Fibroblast of mammary gland (primary cell): ENCODE measurements at regions not wholly inside any gene's neighbourhood (a gene's known extent, or its start where the extent isn't known, plus 50 kb on each side); places are given as distances from the start of the nearest gene placed in this dataset.

Experiments used
- DNase-seq: peaks from one replicate; pipeline ENCODE4 v3.0.0-alpha.2; 2010; ENCODE audit warnings: low read depth
- H3K4me3 ChIP-seq: 2 replicates; pipeline ENCODE4 v1.5.1; 2011; ENCODE audit warnings: low read depth, mild to moderate bottlenecking, low read length, moderate library complexity; ENCODE audit not compliant: control insufficient read depth
- TF ChIP-seq, protein P1 (sequence below): conservative IDR thresholded peaks from 2 replicates; pipeline ENCODE4 v1.5.1; 2011; ENCODE audit warnings: low read depth, low read length, inconsistent platforms; ENCODE audit not compliant: control insufficient read depth, insufficient read depth

DNA sequence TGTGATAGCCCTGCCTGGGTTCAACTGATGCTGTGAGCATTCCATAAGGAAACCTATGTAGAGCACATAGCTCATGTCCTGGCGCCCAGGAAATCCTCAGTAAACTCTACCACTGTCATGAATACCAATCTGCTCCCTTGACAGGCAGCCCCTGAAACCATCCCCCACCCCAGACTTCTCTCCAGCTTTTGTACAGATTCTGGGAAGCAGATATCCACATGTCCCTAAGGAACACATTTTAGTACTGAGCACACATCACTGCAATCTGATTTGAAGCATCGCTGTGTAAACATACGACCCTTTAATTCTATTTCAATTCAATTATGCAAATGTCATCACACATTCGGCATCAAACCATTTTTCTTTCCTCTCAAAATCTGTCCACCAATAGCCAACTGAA lies 89.5 kb upstream of the FSTL4 start:
- DNase-seq = no peak
- H3K4me3 ChIP-seq = no peak overlapping the region
- TF ChIP-seq, protein P1, sequence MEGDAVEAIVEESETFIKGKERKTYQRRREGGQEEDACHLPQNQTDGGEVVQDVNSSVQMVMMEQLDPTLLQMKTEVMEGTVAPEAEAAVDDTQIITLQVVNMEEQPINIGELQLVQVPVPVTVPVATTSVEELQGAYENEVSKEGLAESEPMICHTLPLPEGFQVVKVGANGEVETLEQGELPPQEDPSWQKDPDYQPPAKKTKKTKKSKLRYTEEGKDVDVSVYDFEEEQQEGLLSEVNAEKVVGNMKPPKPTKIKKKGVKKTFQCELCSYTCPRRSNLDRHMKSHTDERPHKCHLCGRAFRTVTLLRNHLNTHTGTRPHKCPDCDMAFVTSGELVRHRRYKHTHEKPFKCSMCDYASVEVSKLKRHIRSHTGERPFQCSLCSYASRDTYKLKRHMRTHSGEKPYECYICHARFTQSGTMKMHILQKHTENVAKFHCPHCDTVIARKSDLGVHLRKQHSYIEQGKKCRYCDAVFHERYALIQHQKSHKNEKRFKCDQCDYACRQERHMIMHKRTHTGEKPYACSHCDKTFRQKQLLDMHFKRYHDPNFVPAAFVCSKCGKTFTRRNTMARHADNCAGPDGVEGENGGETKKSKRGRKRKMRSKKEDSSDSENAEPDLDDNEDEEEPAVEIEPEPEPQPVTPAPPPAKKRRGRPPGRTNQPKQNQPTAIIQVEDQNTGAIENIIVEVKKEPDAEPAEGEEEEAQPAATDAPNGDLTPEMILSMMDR = no peak

DNA sequence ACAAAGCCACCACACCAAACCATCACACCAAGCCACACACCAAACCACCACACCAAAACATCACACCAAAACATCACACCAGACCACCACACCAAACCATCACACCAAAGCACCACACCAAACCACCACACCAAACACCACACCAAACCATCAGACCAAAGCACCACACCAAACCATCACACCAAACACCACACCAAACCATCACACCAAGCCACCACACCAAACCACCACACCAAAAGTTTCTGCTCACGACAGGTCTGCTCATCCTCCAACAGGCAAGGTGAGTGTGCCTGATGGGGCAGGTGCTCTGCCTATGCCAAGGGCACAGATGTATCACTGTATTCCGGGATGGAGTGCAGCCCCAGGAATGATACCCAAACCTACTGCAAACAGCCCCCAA lies 87.9 kb upstream of the FSTL4 start:
- TF ChIP-seq, protein P1 = no peak

DNA sequence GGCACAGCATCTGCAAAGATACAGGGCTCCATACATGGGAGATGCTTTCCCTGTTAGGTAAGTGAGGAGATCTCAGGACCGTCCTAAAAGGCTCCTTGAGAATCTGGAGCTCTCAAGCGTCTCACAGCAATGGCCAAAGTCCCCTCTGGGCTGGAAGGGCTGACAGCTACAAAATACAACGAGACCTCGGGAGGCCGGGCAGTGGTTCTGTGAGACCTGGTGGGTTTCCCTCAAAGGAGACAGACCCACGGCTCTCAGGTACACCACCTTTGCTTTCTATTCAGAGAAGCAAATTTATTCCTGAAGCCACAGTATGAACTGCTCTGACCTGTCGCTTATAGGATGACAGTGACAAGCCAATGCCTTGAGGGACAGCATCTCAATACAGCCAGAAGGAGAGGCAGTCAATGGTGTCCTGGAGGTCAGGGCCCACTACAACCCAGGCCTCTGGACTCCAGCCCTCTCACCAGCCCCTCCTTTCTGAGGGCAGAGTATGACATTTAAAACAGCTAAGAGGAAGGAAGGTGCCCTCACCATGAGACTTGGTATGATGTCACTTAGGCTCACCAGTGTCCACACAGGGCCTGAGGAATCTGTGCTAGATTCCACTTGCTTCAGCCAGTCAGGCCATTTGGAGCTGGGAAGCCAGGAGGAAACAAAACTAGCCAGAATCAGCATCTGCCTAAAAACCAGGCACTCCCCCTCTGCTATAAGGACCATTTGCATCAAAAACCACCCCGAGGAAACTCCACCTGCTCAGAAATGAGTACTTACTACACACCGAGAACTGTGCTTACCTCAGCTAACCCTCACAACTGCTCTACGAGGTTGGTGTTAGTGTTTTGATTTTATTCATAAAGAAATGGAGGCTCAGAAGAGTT lies 86.5 kb upstream of the FSTL4 start:
- DNase-seq = no peak
- TF ChIP-seq, protein P1 = no peak
- H3K4me3 ChIP-seq = no peak overlapping the region

More for the DNA sequence above, 87.9 kb upstream of the FSTL4 start:
- H3K4me3 ChIP-seq = no peak overlapping the region
- DNase-seq = no peak

DNA sequence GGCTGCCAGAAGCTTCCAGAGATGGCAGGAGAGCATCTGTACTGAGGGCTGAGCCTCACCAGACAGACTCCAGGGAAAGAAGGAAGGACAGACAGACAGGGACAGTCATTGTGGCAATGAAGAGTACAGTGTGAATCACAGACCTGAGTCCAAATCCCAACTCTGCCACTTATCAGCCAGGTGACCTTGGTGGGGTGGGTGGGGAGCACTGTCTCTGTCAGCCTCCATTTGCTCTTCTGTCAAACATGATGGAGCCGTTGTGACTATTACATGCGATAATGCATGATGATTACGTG lies 85.9 kb upstream of the FSTL4 start:
- DNase-seq = no peak
- TF ChIP-seq, protein P1 = no peak
- H3K4me3 ChIP-seq = no peak overlapping the region

DNA sequence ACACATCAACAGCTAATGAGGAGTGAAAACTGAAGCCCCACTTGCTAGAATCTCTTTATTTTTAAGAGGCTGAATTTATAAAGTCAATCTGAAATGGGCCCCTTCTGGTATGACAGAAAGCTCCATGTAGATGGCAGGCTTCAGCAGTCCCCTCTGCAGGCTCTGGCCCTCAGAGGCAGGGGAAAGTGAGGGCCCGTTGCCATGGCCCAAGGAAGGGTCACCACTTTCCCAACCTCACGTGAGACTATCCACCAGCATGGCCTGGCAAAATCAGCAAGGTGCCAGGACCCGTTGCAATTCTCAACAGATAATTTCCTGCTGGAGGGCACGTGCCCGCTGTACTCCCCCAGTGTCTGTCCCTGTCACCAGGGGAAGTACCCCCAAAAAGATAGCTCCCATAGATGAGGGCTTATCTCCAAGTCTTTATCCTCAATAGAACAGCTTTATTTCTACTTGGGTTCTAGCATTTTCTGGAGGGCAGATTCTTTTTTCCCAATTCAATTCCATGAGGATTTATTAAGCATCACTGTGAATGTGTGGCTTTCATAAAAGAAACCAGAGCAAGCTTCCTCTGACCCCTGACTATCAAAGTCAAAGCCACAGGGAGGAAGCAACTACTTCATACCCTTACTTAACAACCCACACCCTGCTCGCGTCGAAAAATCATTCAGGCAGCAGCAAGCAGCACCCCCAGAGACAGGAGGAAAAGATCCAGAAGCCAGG lies 85.4 kb upstream of the FSTL4 start:
- TF ChIP-seq, protein P1 = no peak
- no peak overlapping the region for H3K4me3 ChIP-seq
- DNase-seq = no peak

DNA sequence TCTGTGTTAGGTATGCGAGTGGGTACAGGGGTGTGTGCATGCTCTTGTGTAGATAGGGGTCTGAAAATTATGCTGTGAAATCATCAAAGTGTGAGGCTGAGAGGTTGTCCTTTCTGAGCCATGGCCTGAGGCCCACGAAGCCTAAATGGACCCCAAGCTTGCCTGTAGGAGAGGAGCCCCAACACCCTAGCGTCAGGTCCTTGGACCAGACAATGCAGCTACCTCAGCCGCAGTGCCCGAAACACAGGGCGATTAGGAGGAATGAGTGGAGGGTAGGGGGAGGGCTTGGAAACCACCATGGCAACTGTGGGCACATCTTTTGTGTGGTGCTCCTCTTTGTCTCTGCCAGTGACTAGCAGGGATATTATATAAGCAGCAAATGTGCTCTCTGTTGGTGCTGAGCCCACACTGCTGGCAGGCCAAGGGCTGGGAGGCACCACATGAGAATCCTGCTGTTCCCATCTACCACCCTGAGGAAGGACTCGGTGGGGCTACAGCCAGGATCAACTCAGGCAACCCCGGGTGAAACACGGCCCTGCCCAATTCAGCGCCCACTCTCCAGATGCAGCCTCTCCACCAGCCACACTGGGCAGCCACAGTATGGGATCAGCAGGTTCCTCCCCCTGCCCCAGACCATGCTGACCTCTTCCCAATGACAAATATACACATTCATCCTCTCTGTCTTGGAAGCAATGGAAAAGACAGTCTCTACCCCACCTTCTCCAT lies 84.6 kb upstream of the FSTL4 start:
- no peak for DNase-seq
- TF ChIP-seq, protein P1 = no peak
- H3K4me3 ChIP-seq = no peak overlapping the region
